Iris pigment epithelial cell (primary cell): ENCODE measurements at regions not wholly inside any gene's neighbourhood (a gene's known extent, or its start where the extent isn't known, plus 50 kb on each side); places are given as distances from the start of the nearest gene placed in this dataset.

Experiments
- DNase-seq: peaks from one replicate; pipeline ENCODE4 v3.0.0-alpha.2; 2011; ENCODE audit warnings: low read depth

DNA sequence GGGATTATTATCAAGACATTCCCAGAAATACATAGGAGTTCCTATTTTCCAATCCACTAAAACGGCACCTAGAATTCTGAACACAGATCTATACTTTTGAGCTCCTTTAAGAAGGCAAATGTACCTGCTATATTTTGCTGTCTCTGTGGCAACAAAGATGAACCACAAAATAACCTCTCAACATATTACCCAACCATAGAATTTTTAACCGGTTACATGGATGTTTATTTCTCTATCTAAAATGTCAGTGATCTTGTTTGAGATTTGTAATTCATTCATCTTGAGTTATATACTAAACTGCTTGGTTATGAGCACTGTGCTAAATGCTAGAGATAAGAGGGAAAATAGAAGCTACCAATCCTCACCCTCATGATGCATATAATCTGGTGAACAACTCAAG, 117.5 kb upstream of the HMGCLL1 start:
- DNase-seq: peak; percentile 46

DNA sequence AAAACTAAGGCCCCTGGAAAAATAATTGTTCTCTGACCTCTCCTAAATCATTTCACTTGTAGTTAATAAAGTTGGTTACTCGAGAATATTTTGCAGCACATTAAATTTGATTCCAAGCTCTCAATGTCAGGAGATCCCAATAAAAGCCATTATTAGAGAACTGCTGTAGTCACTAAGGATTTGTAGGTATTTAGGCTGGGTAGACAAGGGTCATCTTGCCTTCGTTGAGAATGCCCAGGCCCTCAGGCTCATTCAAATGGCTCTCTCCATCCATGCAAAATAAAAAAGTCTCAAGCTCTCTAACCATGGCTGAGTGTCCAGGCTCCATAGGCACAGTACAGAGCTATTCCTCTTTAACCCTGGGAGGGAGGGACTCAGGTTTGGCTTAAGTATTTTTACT, 117.0 kb upstream of the HMGCLL1 start:
- no peak for DNase-seq

DNA sequence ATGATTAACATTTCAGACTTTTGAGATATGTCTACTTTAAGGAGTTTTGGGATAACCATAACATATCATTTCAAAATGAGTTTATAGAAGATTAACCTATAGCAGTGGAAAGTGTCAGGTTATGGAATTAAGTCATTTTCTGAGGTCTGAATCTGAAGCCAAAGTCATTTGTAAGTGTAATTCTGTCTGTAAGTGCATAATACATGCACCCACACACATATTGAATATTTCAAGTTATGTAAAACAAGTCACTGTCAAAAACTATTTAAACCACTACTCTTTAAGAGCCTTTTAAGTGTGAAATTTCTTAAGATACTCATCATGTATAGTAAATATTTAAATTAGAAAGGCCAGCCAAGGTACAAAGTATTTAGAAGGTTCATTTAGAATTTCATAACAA, 115.8 kb upstream of the HMGCLL1 start:
- DNase-seq: no peak

DNA sequence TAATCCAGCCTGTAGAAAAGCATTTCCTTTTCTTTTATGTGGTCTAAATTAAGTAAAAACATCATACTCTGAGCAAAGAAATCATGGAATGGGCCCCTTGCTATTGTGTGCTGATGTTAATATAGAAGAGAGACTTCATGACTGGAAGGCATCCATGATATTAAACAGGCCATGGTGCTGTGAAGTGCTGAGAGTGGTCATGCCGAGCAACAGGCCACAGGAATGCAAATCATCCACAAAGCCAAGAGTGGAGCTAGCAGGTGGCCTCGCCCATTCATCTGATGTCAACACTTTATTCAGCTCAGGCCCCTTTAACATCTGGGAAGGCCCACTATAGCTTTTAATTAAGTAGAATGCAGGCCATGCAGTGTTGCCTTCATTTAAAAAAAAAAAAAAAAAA, 115.2 kb upstream of the HMGCLL1 start:
- DNase-seq: peak; percentile 91

DNA sequence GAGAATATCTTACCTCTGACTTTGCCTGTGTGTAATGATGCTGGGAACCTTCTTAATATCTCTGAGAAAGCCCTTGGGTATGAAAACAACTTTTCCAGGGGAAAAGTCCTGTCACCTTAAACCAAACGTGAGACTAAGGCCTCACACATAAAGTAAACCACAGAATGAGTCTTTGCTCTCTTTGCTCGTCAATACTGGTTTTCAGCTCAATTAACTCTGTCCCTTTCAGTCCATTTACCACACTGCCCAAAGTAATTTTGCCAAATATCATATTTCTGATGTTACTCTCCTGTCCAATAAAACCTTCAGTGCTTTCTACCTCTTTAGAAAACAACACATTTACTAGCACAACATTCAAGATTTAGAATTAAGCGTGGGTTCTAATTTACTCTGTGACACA, 100.5 kb upstream of the HMGCLL1 start:
- no peak for DNase-seq

DNA sequence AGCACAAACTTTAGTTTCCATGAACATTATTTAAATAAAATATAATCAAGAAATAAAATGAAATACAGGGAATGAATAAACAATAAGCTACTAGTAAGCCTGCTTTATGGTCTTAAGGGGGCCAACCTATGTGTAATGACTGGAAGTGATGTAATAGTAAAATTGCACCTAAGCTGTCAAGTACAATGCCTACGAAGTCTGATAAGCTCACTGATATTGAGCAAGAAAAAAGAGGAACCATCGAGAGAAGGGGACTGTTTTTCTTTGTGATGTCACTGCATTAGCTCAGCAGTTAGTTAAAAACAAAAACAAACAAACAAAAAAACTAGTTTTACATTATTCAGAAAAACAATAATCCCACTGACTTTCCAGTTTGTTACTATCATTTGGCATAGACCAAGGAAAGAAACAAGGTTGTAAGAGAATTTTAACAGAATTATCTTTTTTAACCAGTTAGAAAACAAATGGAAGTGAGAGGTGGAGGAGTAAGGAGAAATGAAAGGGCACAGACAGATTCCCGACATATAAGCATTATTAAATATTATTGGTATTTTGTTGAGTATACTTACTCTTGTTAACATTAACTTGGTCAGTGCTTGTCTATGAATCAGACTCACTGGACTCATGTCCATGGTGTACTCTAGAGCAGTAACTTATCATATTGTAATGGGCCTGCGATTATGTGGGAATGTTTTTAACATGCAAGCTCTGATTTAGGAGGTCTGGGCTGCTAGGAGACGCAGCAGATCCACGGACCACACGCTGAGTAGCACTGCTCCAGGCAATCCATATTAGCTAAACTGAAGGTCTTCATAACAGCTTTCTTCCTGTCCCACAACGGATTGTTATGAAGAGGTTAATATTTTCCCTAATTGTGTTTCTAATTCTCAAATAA, 99.6 kb upstream of the HMGCLL1 start:
- DNase-seq: peak; percentile 29

DNA sequence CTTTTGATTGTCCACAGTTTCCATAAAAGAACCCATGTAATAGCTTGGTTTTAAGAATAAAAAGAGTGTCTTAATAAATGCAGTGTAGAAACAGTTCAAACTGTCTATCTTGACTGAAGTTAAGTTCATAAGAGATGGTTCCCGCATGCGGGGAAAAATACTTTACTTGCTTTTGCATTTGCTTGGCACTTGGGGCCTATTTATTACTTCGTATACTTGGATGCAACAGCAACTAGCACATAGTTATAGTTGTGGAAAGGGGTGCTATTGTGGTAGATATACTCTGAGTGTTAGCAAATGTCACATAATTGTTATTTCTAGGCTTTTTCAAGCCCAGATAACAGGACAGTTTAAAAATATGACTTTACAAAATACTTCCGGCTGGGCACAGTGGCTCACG, 97.7 kb upstream of the HMGCLL1 start:
- DNase-seq: no peak

DNA sequence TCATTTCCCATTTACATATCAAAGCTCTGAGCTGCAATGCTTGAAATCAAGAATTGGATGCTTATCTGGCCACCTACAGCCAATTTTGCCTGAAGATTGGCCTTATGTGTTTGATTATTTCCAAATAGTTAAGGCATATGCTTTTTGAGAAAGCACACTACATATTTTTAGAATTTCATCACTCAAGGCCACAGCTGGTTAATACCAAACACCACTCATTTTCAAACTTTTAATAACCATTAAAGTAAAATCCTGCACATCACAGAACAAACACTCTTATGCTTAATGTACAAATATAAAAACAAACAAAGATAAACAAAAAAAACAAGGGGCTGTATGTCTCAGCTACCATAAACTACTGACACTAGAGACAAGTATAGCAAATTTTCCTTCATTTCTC, 96.9 kb upstream of the HMGCLL1 start:
- DNase-seq: no peak

DNA sequence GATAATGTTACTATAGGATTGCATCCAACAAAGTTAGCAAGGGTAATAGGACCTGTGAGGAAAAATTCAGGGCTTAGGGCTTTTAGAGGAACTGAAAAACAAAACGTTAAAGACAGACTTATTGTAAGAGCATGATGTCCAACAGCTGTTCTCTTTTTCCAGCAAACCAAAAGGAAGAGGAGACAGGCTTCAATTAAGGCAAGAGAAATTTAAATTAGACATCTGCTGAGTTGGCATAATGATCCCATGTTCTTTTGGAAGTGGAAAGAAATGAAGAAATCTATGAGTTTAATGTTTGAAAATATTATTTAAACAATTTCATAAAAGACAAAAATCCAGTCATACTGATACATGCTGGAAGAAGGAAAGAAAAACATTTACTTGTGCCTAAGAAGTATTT, 95.7 kb upstream of the HMGCLL1 start:
- DNase-seq: no peak

DNA sequence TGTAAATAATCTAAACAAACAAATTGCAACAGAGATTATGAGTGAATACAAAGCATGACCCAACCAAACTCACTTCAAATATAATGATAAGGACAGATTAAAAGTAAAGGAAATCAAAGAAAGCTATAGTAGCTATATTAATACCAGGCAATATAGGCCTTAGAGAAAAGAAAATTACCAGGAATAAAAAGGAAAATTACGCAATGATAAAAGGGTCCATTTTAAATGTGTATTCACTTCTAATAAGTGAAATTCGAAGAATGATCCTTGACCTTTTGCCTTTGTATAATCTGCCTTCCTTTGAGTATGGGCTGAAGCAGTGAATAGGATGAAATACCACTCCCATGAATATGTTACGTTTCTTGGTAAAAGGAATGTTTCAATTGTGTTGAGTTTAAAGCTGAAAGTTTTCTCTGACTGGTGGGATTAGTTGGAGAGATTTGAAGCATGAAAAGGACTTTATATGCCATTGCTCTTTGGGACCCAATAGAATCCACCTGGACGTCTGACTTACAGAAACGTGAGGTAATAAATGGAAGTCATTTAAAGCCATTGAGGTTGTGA, 91.9 kb upstream of the HMGCLL1 start:
- DNase-seq: no peak

DNA sequence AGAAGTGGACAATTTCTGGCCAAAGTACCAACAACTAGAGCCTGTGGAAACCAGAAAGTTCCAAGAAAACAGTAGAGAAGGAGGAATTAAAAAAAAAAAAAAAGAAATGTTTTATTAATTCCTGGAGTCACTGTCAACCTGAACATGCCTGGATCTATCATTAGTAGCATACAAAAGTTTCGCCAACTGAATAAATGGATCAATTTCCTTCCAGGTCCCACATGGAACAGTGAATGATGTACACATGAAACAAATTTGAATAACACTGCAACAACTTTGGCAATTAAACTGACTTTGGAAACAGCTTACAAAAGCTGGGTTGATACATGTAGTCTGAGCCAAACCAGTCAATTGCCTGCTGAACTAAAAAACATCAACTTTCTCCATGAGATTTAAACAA, 90.0 kb upstream of the HMGCLL1 start:
- no peak for DNase-seq

DNA sequence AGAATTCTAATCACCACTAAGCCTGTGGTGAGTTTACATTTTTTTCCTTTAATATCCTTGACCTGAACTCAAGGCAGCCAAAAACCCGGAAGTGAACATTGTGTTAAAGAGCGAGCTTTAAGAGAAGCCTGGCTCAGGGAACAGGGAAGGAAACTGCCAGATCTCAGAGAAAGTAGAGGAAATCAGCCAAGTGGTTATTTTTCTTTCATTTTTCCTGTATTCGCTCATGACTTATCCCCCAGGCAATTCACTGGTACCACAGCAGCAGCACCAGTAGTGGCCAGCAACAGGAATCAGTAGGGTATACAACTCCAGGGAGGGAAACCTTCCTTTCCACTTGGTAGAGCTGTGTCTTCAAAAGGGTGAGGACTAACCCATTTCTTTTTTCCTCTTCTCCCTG, 89.6 kb upstream of the HMGCLL1 start:
- DNase-seq: peak; percentile 60

DNA sequence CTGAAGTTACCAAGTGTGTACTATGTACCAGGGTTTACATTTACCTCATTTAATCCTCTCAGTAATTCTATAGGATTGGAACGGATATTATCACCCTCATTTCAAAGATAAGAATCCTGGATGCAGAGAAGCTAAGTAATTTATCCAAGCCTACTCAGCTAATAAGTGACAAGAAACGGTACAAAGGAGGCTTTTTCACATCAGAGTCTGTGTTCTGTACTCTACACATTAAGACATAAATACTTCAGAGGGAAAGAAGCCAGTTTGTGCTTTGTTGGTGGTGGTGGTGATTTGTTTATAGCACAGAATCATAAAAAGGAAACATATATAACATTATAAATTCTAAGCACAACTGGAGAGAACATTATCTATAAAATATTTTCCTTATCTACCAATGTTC, 88.3 kb upstream of the HMGCLL1 start:
- no peak for DNase-seq

DNA sequence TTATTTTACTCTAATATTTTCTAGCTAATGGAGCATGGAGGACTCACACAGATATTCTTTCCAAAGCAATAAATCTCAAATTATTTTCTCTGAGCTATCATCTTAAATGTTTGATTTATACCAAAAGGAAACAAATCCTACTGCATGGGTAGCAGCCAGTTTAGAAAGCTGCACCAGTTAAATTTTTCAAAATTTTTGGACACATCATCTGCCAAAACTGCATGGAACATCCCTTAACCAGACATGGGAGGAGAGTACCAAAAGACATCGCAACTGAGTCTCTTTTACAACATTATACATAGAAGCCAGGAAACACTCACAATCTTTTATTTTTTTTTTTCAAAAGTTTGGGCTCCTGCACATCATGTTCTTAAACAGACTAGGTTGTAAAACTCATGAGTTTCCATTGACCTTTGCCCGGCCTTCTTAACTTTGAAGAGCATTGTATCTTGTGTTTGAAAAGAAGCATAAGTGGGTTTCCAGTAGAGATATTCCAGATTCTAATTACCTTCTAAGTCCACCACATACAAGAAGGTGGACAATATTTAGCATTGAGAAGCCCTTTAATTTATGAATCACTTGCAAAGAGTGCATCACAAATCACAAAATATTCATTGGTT, 87.7 kb upstream of the HMGCLL1 start:
- DNase-seq: no peak

DNA sequence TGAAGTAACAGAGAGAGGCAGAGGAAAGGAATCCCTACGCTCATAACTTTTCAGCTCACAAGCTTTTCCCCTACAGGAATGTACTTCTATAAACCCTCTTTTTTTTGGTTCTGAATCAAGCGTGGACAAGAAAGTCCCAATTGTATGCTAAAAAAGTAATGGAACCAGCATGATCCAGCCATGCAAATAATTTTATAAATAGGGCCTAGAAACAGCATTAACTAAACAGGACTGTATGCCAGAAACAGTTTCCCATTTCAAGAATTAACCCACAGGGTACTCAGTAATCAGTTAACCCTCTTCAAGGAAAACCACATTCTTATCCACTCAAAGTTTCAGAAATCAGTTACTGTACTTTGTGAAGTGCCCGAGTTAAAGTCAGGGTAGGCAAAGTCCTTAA, 87.0 kb upstream of the HMGCLL1 start:
- no peak for DNase-seq

DNA sequence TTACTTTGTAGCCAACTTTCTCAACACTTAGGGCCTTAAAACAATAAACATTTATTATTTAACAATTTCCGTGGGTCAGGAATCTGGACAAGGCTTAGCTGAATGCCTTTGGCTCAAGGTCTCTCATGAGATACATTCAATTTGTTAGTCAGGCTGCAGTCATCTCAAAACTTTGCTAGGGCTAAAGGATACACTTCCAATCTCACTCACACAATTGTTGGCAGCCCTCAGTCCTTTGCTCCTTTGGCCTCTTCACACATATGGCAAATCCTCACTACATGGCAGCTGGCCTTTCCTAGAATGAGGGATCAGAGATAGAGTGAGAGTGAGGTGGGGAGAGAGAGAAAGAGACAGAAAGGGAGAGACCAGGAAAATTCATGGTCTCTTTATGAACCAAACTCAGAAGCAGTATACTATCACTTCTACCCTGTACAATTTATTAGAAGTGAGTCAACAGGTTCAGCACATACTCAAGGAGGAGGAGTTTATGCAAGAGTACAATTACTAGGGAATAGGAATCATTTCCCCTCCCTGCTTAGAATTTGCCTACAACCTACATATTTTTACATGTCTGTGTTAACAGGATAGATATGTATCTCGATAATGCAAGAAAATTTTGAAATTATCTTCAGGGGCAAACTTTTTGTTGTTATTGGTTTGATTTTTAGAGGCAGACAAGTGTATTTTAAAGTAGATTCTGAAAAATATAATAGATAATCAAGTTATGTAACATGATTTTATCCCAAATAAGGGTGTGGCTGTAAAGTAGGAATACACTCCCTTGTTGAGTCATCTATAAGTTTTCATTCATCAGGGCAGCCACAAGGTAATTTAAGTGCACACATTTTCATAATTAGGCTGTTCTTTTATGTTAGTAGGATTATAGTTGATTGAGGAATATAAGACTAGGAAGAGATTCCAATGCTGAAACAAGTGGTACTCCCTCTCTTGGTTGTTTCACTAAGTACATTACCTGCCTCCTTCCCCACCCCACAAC, 85.9 kb upstream of the HMGCLL1 start:
- peak; percentile 82 for DNase-seq

DNA sequence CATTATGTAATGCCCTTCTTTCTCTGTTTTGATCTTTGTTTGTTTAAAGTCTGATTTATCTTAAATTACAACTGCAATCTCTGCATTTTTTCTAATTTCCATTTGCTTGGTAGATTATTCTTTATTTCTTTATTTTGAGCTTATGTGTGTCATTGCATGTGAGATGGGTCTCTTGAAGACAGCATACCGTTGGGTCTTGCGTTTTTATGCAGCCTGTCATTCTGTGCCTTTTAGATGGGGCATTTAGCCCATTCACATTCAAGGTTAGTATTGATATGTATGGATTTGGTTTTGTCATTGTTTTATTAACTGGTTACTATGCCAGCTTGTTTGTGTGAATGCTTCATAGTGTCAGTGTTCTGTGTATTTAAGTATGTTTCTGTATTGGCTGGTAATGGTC, 84.9 kb upstream of the HMGCLL1 start:
- DNase-seq: no peak

DNA sequence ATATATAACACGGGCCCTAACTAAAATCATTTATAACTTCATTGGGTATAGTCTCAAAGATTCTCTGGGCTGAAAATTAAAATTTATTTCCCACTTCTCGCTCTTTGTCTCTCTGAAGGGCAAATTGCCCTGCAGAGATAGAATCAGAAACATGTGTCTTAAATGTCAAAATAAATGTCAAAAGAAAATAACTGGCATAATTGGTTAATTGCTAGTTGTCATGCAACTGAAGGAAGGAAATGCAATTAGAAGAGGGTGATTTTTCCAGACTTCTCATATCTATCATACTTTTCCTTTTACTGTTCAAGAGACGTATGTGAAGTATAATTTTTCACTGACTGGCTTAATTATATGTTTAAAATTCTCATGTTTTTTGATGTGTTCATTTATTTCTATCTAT, 80.3 kb upstream of the HMGCLL1 start:
- DNase-seq: no peak

DNA sequence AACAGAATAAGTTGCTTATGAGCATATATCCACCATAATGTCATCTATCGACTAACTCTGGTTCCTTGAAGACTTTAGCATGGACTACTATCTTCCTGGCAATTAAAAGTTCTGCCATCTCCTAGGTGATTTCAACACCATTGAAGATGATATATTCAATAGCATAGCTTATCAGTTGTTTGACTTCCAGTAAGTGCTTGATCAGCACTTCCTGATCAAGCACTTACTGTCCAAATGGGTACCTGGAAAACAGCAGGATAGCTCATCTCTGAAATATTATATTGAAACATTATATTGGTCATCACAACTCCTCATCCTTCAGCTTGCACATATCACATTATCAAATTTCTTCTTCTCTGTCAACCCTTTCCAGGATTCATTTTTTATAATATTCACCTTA, 75.5 kb upstream of the HMGCLL1 start:
- DNase-seq: no peak

DNA sequence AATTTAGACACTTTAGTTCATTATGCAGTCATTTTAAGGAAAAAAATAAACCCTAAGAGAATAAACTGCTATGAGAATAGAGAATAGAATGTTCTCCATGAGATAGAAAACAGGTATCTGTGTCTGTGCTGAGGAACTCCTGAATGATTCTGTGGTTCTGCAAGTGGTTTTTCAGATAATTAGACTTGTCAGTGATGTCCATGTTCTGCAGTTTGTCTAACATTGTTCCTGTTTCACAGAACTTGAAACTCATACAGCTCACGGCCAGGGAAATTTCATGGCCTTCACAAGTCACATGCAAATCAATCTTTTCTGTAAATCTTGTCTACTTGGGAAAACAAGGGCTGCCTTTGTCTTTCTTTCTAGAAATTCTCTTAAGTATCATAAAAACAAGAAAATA, 73.4 kb upstream of the HMGCLL1 start:
- no peak for DNase-seq

DNA sequence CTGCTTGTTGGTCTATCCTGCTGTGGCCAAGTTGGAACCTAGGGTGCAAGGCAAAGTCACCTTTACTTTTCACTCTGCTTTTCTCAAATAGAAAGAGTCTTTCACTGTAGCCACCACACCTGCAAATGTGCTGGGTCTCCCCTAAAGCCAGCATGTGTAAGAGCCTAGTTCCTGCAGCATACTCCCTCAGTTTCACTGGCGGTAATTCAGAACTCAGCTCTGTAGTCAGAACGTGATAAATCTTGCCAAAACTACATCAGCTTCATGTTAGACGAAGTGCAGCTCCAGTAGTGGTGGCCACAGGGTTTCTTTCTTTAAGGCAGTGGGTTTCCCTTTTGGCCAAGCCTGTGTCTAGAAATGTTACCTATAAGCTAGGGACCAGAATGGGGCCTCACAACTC, 72.0 kb upstream of the HMGCLL1 start:
- DNase-seq: no peak

DNA sequence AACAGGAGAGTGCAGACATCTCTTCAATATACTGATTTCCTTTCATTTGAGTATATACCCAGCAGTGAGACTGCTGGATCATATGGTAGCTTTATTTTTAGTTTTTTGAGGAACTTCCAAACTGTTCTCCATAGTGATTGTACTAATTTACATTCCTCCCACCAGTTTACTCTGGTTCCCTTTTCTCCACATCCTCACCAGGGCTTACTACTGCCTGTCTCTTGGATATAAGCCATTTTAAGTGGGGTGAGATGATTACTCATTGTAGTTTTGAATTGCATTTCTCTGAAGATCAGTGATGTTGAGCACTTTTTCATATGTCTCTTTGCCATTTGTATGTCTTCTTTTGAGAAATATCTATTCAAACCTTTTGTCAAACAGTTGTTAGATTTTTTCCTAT, 64.9 kb upstream of the HMGCLL1 start:
- DNase-seq: peak; percentile 77
